HG03103 (cell line): ENCODE measurements at regions not wholly inside any gene's neighbourhood (a gene's known extent, or its start where the extent isn't known, plus 50 kb on each side); places are given as distances from the start of the nearest gene placed in this dataset.
"Not testable (repeated sequence)": the region's sequence is repeated elsewhere in the genome, so short reads cannot be mapped to it uniquely, and the experiment has no call there.

Experiments
- ATAC-seq: cut with Tn5 transposase; IDR thresholded peaks from one replicate; pipeline ENCODE4 v1.9.1; 2021; ENCODE audit warnings: low read depth; ENCODE audit not compliant: unreplicated experiment

GRCh38 chr10:46739919-46740318 lies 161.0 kb downstream of the SYT15 start:
- not testable (repeated sequence) for ATAC-seq

GRCh38 chr10:46740368-46740767 lies 161.4 kb downstream of the SYT15 start:
- not testable (repeated sequence) for ATAC-seq

- ATAC-seq: peak; percentile 23
These were observed 162.2 kb upstream of the PTPN20 start for GRCh38 chr10:46749003-46749402.

- ATAC-seq: peak; percentile 53
These were observed 161.8 kb upstream of the PTPN20 start for GRCh38 chr10:46749470-46749869.

GRCh38 chr10:46753763-46754162 lies 157.5 kb upstream of the PTPN20 start:
- ATAC-seq: not testable (repeated sequence)

GRCh38 chr10:46761471-46761870 lies 149.8 kb upstream of the PTPN20 start:
- ATAC-seq: not testable (repeated sequence)

GRCh38 chr10:46768515-46769291 lies 142.5 kb upstream of the PTPN20 start:
- ATAC-seq: not testable (repeated sequence)

GRCh38 chr10:46773178-46773896 lies 137.9 kb upstream of the PTPN20 start:
- ATAC-seq: not testable (repeated sequence)

GRCh38 chr10:46773897-46774236 lies 137.4 kb upstream of the PTPN20 start:
- ATAC-seq: not testable (repeated sequence)

GRCh38 chr10:46774366-46774765 lies 136.9 kb upstream of the PTPN20 start:
- ATAC-seq: not testable (repeated sequence)

- not testable (repeated sequence) for ATAC-seq
These were observed 136.1 kb upstream of the PTPN20 start for GRCh38 chr10:46774945-46775667.

GRCh38 chr10:46775668-46776059 lies 135.6 kb upstream of the PTPN20 start:
- not testable (repeated sequence) for ATAC-seq

- ATAC-seq: not testable (repeated sequence)
These were observed 131.7 kb upstream of the PTPN20 start for GRCh38 chr10:46779571-46779970.

GRCh38 chr10:46780164-46780563 lies 131.1 kb upstream of the PTPN20 start:
- not testable (repeated sequence) for ATAC-seq

GRCh38 chr10:46781001-46781400 lies 130.2 kb upstream of the PTPN20 start:
- ATAC-seq: not testable (repeated sequence)

GRCh38 chr10:46782001-46782874 lies 129.0 kb upstream of the PTPN20 start:
- ATAC-seq: not testable (repeated sequence)

GRCh38 chr10:46784665-46785064 lies 126.6 kb upstream of the PTPN20 start:
- not testable (repeated sequence) for ATAC-seq

GRCh38 chr10:46786125-46786517 lies 125.1 kb upstream of the PTPN20 start:
- ATAC-seq: not testable (repeated sequence)

- peak; percentile 70 for ATAC-seq
These were observed 124.5 kb upstream of the PTPN20 start for GRCh38 chr10:46786518-46787320.

- peak; percentile 54 for ATAC-seq
These were observed 124.0 kb upstream of the PTPN20 start for GRCh38 chr10:46787321-46787615.
